Activated CD4-positive, CD25-positive, alpha-beta regulatory T cell (primary cell): ENCODE measurements at regions not wholly inside any gene's neighbourhood (a gene's known extent, or its start where the extent isn't known, plus 50 kb on each side); places are given as distances from the start of the nearest gene placed in this dataset.

Source experiments
- DNase-seq, 4 experiments: peaks; one replicate each; lab custom pipeline; 2025; lab: John Stamatoyannopoulos, UW

- no peak for DNase-seq
Observed at GRCh38 chr13:44249431-44249836, 124.2 kb upstream of the SERP2 start.

DNA sequence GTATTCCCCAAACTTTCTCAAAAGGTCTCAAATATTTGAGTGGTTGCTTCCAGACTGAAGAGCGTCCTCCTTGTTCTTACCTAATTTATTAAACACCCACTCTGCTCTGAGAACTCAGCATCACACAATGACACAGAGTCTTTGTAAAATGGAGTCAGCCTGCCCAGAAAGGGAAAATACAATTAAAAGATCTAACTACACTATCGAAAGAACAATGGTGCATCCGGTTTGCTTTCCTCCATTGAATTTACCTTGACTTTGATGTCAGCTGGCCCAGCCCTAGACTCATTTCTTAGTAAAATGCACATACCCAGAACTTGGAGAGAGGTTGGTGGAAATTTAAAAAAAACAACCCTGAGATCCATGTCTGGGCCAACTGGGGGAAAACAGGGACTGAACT lies 120.7 kb upstream of the SERP2 start:
- no peak for DNase-seq

GRCh38 chr13:44255771-44256364 lies 117.8 kb upstream of the SERP2 start:
- no peak for DNase-seq

DNA sequence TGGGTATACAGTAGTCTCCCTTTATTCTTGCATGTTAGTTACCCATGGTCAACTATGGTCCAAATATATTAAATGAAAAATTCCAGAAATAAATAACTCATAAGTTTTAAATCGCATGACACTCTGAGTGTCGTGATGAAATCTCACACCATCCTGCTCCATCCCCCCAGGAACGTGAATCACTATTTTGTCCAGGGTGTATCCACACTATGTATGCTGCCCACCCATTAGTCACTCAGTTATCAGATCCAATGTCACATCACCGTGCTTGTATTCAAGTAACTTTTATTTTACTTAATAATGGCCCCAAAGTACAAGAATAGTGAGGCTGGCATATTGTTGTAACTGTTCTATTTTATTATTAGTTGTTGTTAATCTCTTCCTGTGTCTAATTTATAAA lies 115.8 kb upstream of the SERP2 start:
- no peak for DNase-seq

- peak; percentile 10 to 38 (median 23) for DNase-seq
Observed at GRCh38 chr13:44259045-44260027, 114.3 kb upstream of the SERP2 start.

DNA sequence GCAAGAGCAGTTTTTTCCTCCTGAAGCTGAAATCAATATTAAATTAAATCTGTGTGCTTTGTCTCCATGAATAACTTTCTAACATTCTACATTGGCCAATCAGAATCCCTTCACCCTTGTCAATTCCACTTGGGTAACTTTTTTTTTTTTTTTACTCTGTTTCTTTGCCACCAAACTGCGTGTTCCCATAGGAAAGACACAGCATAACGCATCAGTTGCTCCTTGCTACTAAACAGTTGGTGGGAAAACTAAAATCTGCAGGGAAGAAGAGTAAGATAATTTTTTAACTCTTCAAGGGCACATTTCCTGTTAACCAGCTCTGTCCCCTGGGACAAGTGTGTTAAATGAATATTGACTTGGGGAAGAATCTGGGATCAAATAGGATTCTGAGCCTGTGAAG lies 113.3 kb upstream of the SERP2 start:
- DNase-seq, result no peak

DNA sequence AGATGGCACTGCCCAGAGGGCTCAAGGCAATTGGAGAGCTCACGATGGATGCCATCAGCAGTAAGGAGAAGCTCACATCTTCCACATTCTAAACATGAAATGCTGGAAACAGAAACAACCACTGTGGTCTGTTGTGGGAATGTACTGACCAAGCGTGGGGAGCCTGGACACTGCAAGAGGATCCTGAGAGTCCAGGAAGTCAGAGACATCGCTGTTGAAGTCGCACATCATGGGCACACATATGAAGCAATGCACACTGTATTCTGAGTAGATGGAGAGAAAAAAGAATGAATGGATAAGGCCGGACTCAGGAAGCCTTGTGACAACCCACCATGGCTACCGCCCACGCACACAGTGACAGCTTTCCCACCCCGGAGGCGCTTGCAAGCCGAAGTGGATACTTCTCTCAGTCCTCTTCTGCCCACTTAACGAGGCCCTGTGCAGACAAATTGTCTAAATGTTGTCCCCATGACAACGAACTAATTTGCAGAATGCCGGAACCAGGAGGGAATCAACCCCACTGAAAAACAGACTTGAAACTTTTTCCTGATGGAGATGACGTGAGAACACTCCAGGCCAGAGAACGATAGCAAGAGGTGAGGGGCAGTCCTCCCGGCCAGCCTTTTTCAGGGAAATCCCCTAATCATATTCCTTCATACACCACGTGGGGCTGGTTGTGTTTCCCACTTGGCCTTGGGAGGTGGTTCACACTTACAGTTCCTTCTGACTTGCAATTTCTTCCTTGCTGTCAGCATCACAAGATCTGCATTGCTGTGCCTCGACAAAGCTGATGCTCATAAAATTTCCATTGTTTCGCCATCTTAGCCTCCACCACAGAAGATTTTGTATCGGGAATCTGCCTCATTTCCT lies 109.6 kb upstream of the SERP2 start:
- DNase-seq, result no peak

GRCh38 chr13:44266305-44266704 lies 107.3 kb upstream of the SERP2 start:
- DNase-seq, result no peak

- no peak for DNase-seq
Observed at GRCh38 chr13:44266772-44267171, 106.9 kb upstream of the SERP2 start.

- no peak for DNase-seq
Observed at GRCh38 chr13:44267203-44267602, 106.4 kb upstream of the SERP2 start.

DNA sequence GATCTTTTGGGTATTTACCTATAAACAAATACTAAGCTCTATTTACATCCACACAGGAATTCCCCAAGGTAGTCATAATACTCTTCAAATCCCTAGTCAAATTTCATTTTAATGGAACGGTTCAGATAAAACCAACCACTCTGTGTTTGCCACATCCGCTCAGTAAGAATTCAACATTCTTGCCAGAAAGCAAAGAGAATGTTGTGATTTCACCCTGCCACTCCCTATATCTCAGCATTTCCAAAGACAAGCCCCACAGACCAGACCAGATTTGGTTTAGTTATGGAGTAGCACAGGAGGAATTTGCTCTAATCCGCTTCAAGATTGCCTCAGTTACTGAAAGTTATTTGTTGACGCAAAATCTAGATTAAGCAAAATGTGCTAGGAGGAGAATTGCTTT lies 105.6 kb upstream of the SERP2 start:
- DNase-seq, result no peak

DNA sequence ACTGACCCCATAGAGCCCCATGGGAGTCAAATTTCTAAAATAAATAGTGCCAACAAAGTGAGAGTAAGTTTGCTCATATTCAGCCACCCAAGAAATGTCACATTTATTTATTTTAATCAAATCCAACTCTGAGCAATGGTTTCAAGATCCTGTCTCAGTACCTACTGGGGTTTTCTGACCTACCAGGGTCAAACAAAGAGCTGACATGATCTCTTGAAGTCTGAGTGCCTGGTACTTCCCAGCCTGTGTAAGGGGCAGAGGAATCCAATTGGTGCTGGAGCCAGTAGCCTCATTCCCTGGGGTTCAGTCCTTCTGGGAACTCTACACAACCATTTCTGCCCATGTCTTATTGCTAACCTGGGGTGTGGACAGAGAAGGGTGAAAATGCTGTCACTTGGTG lies 104.6 kb upstream of the SERP2 start:
- no peak for DNase-seq

DNA sequence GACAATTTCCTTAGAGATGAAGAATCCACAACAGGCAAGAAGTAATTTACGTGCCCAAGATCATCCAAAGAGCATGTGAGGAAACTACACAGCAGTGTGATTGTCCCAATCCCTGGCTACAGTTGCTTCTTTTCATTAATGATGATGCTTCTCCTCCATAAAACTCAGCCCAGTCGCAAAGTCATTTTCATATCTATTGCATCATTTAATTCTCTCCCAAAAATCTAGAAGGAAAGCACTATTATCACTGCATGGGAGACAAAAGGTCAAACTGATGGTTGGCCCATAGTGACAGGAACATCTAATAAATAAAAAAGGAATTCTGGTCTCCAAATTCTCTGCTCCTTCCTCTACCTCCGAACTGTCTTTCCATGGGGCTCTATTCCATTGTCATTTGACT lies 103.5 kb upstream of the SERP2 start:
- DNase-seq, result no peak

DNA sequence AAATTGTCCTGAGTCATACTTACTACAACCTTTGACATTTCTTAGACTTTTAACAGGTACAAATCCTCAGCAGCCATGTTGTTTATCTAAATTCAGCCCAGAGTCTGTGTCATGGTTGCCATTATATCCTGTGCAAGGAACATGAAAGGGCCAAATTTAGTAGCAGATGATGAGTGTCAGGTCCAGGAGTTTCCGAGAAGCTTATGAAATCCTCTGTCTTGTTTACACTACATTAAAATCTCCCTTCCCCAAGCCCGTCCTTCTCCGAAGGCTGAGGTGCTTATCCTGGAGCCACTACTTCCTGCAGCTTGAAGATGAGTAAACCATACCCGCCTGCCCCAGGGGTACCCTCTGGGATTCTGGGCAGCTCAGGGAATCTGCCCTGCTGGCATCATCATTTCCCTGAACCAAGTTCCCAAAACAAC lies 102.6 kb upstream of the SERP2 start:
- DNase-seq, result no peak

DNA sequence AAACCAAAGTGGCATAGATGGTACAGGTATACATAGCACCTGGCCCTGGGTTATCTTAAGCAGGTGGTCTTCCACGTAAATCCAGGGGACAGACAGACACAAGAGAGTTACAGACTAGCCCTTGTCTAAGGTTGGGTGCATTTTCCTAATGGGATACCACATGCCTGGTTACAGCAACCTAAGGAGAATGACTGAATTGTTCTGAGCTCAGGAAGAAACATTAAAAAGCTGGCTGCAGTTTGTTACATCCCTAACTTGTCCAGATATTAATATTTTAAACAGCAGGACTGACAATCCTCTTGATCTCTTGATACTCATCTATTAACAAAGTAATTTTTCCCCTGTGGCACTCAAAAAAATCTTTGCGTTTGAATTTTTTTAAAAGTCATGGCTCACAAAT lies 102.2 kb upstream of the SERP2 start:
- DNase-seq, result no peak

DNA sequence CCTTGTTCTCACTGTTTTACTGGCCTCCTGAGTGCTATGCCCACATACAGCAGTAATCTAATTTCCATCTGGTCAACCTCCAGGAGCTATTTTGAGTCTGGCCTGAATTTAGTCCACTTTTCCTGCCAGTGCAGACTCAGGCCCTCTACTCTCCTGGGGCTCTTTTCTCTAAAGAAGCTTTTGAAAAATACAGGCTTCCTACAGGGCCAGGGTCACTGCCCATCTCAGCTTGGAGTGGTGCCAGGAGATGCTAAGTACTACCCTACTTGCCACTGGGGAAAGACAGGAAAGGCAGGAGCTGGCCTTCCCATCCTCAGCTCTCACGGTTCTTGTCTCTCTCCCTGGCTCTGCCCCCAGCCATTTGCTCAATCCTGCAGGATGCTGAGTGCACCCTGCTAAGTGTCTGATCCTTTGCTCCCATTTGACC lies 101.7 kb upstream of the SERP2 start:
- no peak for DNase-seq

DNA sequence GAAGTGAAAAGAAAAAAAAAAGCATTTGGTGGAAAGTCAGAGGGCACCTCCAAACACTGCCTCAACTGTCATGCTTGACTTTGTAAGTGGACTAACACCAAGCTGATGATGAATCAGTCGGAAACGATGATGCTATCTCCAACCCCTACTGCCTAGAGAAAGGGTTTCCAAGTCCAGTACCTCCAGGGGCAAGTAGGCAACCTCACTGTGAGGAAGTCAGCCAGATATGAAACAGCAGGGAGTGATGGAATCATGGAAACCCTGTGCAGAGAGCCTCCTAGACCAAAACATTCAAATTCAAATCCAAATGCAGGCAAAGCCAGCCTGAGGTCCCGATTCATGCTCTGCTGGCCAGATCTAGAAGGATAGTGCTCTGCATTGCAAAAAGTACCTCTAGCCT lies 100.9 kb upstream of the SERP2 start:
- DNase-seq, result no peak

DNA sequence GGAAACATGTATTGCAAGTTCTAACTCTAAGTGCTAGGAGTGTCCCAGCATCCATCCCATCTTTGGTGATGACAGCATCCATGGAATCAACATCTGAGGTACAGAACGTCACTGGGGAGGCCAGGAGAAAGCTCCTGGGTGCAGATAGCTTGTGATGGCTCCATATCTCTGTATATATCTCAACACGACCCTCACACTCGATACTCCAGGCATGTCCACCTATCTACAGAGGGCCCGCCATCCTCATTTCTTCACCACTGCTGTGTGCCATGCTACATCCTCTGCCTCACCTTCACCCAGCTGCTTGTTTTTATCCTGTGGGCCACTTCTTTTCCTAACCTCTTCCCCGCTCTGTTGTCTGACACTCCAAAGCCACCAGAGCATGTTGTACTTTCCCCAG lies 100.4 kb upstream of the SERP2 start:
- DNase-seq, result no peak

DNA sequence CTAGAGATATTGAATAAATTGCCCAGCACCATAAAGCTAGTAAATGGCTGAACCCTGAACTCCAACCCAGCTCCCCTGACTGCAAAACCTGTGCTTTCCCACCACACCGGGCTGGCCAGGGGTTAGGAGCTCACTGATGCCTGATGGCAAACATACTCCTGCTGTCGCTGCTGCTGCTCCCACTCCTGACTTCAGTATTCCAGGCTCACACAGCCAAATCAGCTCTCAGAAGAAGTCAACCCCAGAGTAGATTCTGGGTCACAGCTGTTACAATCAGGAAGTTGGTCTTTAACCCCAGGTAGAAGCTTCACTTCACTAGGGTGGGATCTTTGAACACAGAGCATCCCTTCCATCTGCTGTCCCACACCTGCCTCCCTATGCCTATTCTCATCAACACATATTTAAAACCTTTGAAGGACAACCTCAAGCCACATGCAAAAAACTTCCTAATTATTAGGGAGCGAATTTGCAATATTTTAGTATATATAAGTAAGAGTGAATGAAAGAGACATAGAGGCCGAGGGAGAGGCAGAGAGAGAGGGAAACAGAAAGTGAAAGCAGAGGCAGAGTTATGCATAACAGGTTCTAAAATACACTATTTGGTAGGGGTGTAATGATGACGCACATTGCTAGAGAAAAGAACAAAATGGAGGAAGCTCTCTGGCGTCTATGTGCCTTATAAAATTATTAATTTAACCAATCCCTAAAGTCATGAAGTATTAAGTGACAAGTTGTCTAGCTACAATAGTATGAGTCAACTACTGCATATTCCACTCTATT lies 99.4 kb upstream of the SERP2 start:
- DNase-seq, result no peak

- DNase-seq, result no peak
Observed at GRCh38 chr13:44274771-44275205, 98.8 kb upstream of the SERP2 start.

DNA sequence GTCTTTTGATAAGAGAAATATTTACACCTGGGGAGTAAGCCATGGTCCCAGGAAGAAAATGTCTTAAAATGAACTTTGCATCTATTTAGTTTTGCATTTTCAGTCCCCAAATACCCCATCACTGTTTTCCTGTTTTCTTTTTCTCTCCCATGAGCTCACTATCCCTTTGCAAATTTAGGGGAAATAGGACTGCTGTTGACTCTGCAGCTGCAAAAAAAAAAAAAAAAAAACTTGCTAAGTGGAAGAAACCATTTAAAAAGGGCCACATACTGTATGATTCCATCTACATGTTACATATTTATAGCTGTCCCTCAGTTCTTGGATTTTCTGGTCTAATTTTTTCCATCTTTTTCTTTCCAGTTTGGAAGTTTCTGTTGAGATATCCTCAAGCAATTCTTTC lies 98.2 kb upstream of the SERP2 start:
- DNase-seq, result no peak

DNA sequence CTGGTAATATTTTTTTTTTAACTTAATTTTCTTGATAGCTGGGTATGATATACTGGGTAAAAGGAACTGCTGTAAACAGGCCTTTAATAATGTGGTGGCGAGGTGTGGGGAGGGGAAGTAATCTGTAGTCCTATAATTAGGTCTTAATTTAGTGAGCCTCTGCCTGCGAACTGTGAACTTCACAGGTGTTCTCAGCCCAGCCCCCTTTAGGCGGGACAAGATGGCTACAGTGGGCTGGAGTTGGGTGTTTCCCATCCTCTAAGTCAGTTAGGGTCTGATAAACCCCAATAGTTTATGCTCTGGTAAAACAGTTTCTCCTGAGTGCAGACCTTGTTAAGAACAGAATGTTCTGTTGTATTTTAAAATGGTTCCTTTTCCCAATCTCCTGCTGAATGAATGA lies 97.6 kb upstream of the SERP2 start:
- no peak for DNase-seq
